Cardiac muscle cell (in vitro differentiated cells and primary cell): ENCODE measurements at regions not wholly inside any gene's neighbourhood (a gene's known extent, or its start where the extent isn't known, plus 50 kb on each side); places are given as distances from the start of the nearest gene placed in this dataset.
"Not testable (repeated sequence)": the region's sequence is repeated elsewhere in the genome, so short reads cannot be mapped to it uniquely, and the experiment has no call there.

Experiments
- DNase-seq, 2 donors: peaks; one replicate each; pipeline versions ENCODE4 v3.0.0 to v3.0.0-alpha.2; 2010 to 2017; ENCODE audit warnings: low read depth in 1 of 2, low spot score in 1 of 2
- H3K27ac ChIP-seq: fragments of 200-600 bp; sonication (generic); 2 replicates; pipeline ENCODE4 v1.5.1; 2016
- H3K27me3 ChIP-seq: fragments of 200-600 bp; sonication (generic); 2 replicates; pipeline ENCODE4 v1.6.0; 2016; ENCODE audit warnings: control low read depth
- H3K36me3 ChIP-seq: fragments of 200-600 bp; sonication (generic); 2 replicates; pipeline ENCODE4 v1.5.1; 2016; ENCODE audit warnings: control low read depth
- H3K4me1 ChIP-seq: fragments of 200-600 bp; sonication (generic); 2 replicates; pipeline ENCODE4 v1.8.1; 2017; ENCODE audit warnings: low read depth, mild to moderate bottlenecking, mixed run types
- H3K4me3 ChIP-seq: fragments of 200-600 bp; sonication (generic); 2 replicates; pipeline ENCODE4 v1.5.1; 2016; ENCODE audit warnings: mild to moderate bottlenecking
- H3K9me3 ChIP-seq: fragments of 200-600 bp; sonication (generic); 2 replicates; pipeline ENCODE4 v1.5.1; 2017; ENCODE audit warnings: low read depth, mild to moderate bottlenecking, control low read depth
- CTCF ChIP-seq: IDR thresholded peaks from 2 replicates; pipeline ENCODE4 v1.5.1; 2012; ENCODE audit warnings: low read depth, mild to moderate bottlenecking, low read length

GRCh38 chr14:84336433-84336832 is 1193.5 kb upstream of the FLRT2 start:
- Histone ChIP-seq H3K4me1 (no peaks in the 10 kb centered on the region), H3K27ac (no peak overlapping the region), H3K4me3 (no peak overlapping the region), H3K27me3 (no peaks in the 10 kb centered on the region), H3K9me3 (no peaks in the 10 kb centered on the region), H3K36me3 (no peaks in the 10 kb centered on the region)
- no peak for TF ChIP-seq CTCF
- no peak for DNase-seq

- H3K27ac ChIP-seq: no peak overlapping the region
- H3K9me3 ChIP-seq: no peaks in the 10 kb centered on the region
- peak in 1 of 2 donors; percentile 46 for DNase-seq
Observed at GRCh38 chr14:84340938-84341337, 1189.0 kb upstream of the FLRT2 start.

GRCh38 chr14:84341867-84342266 is 1188.1 kb upstream of the FLRT2 start:
- not testable (repeated sequence) for DNase-seq, H3K4me3 ChIP-seq, H3K4me1 ChIP-seq, H3K9me3 ChIP-seq, H3K27me3 ChIP-seq, H3K27ac ChIP-seq, H3K36me3 ChIP-seq

More at GRCh38 chr14:84340938-84341337, 1189.0 kb upstream of the FLRT2 start:
- no peaks in the 10 kb centered on the region for H3K36me3 ChIP-seq
- TF ChIP-seq CTCF: no peak
- H3K27me3 ChIP-seq: no peaks in the 10 kb centered on the region
- H3K4me3 ChIP-seq: no peak overlapping the region
- H3K4me1 ChIP-seq: no peaks in the 10 kb centered on the region

- Histone ChIP-seq H3K27ac (no peak overlapping the region), H3K36me3 (no peaks in the 10 kb centered on the region), H3K27me3 (no peaks in the 10 kb centered on the region), H3K4me1 (no peaks in the 10 kb centered on the region), H3K4me3 (no peak overlapping the region), H3K9me3 (no peaks in the 10 kb centered on the region)
- DNase-seq: peak in 1 of 2 donors; percentile 73
- TF ChIP-seq CTCF: no peak
Observed at GRCh38 chr14:84343656-84344055, 1186.3 kb upstream of the FLRT2 start.

- Histone ChIP-seq H3K4me1 (no peaks in the 10 kb centered on the region), H3K9me3 (no peaks in the 10 kb centered on the region), H3K4me3 (no peak overlapping the region), H3K36me3 (no peaks in the 10 kb centered on the region), H3K27ac (no peak overlapping the region), H3K27me3 (no peaks in the 10 kb centered on the region)
- no peak for DNase-seq
- TF ChIP-seq CTCF: no peak
Observed at GRCh38 chr14:84351646-84352045, 1178.3 kb upstream of the FLRT2 start.

- DNase-seq: no peak
- H3K27ac ChIP-seq: no peak overlapping the region
- no peak for TF ChIP-seq CTCF
- H3K4me3 ChIP-seq: no peak overlapping the region
- H3K36me3 ChIP-seq: no peaks in the 10 kb centered on the region
- H3K9me3 ChIP-seq: no peaks in the 10 kb centered on the region
- H3K27me3 ChIP-seq: no peaks in the 10 kb centered on the region
- no peaks in the 10 kb centered on the region for H3K4me1 ChIP-seq
Observed at GRCh38 chr14:84361476-84361875, 1168.5 kb upstream of the FLRT2 start.
